GM19025 (cell line): ENCODE measurements at regions not wholly inside any gene's neighbourhood (a gene's known extent, or its start where the extent isn't known, plus 50 kb on each side); places are given as distances from the start of the nearest gene placed in this dataset.

Source experiments
- ATAC-seq: cut with Tn5 transposase; IDR thresholded peaks from one replicate; pipeline ENCODE4 v1.9.1; 2021; ENCODE audit warnings: mild to moderate bottlenecking, low read depth, moderate library complexity; ENCODE audit not compliant: unreplicated experiment

DNA sequence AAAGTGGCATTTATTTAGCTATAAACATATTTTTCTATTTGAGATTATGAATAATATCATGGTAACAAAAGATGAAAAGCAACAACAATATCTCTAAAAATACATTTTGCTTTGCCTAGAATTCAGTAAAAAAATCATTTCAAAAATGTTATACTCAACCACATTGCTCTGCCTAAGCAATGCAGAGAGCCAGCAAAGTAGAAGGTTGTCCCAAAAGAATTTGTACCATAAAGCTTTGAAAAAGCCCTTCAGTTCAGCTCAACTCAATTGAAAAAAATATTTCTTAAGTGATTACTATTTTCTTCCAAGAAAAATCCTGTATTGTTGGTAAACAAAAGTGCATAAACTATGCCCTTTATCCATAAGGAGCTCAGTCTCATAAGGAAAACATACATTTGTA is 301.2 kb upstream of the ARSJ start:
- no peak for ATAC-seq

- no peak for ATAC-seq
Measured at GRCh38 chr4:114281164-114281960, 301.9 kb upstream of the ARSJ start.

DNA sequence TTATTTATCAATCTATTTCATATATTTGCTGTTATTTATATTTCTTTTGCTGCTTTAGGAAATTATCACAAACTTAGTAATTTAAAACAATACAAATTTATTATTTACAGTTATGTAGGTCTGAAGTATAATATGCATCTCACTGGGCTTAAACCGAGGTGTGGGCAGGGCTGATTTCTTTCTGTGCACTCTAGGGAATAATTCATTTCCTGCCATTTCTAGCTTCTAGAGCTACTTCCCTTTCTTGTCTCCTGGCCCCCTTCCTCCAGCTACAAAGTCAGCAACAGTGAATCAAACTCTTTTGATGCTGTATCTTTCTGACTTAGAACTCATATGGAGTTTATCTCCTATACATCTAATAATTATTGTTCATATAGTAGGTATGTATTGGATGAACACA is 303.5 kb upstream of the ARSJ start:
- no peak for ATAC-seq

GRCh38 chr4:114284629-114285028 is 305.2 kb upstream of the ARSJ start:
- no peak for ATAC-seq

GRCh38 chr4:114286262-114286810 is 306.9 kb upstream of the ARSJ start:
- no peak for ATAC-seq

GRCh38 chr4:114287079-114287696 is 307.7 kb upstream of the ARSJ start:
- ATAC-seq: no peak

GRCh38 chr4:114296126-114296525 is 302.5 kb upstream of the UGT8 start:
- ATAC-seq: no peak

GRCh38 chr4:114302472-114302871 is 296.1 kb upstream of the UGT8 start:
- no peak for ATAC-seq

GRCh38 chr4:114304046-114304445 is 294.6 kb upstream of the UGT8 start:
- ATAC-seq: no peak

DNA sequence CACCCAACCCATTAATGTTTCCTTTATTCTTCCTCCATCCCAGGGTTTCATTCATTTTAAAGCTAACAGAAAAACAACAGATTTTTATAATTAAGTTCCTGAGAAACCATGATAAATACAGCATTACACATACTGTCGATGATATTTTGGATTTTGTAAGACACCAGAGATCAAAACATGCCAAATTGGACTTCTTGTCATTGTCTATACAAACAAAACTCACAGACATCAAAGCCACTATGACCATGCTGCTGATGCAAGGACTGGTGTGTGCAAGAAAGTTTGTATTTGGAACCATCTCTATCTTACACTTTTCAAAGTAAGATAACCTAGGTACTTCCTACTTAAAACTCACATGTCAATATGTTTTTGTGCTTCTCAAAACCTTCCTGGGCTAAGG is 294.0 kb upstream of the UGT8 start:
- no peak for ATAC-seq

GRCh38 chr4:114306946-114307345 is 291.7 kb upstream of the UGT8 start:
- no peak for ATAC-seq

DNA sequence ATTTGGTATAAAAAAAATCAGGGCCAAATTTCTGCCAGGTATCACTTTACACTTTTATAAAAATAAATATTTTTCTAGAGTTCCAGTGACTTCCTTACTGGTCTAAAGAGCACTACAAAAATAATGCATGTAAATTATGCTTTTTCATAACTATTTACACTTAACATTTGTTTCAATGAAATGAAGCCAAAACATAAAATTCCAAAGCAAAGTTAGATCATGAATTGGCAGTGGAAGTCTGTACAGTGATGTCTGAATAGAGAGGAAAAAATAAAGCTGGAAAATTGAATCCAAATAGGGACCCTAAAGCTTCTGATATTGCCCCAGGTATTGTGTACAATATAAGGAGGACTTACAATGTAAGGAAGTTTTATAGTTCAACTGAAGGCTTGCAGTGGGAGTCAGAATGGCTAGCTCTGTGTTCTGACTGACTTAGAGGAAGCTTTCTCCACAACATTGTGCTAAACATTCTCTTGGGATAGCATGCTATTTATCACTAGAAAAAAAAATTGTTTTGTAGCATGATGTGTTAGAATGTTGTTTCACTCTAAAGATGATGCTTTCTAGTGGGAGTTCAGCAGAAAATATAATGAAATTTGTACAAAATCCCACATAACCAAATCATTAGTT is 288.2 kb upstream of the UGT8 start:
- no peak for ATAC-seq

DNA sequence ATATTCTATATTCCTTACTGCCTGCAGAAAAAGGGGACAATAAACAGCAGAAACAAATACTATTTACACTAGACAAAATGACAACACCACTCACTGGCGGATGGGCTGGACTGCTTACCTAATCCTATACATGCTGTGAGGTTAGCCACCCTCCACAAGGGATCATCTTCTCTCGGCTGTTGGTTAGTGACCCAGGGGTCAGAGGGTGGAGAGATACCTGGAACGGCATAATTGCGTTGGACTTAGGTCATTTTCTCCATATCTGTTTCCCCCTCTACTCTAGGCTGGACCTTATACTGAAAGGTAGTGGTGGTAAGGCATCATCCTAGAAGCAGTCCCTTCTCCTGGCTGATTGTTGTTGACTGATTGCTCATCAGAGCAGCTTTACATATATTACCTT is 286.8 kb upstream of the UGT8 start:
- no peak for ATAC-seq

- no peak for ATAC-seq
Measured at GRCh38 chr4:114312338-114312737, 286.3 kb upstream of the UGT8 start.

GRCh38 chr4:114316789-114317188 is 281.8 kb upstream of the UGT8 start:
- no peak for ATAC-seq

DNA sequence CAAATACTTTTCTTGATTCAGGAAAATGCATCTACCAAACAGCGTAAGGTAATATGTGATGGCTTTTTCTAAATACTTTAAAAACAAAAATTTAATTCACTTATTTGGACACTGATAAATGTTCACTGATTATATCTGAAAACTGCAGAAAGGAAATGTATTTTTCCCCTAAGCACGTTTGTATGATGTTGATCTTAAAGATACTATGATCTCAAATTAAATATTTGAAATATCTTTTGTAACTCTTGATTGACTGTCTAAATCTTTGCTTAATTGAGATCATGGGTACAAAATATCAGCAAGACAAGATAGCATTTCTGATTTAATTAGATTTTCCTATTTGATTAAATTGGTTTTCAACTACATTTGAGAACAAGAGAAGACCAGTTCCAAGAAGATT is 281.0 kb upstream of the UGT8 start:
- no peak for ATAC-seq

DNA sequence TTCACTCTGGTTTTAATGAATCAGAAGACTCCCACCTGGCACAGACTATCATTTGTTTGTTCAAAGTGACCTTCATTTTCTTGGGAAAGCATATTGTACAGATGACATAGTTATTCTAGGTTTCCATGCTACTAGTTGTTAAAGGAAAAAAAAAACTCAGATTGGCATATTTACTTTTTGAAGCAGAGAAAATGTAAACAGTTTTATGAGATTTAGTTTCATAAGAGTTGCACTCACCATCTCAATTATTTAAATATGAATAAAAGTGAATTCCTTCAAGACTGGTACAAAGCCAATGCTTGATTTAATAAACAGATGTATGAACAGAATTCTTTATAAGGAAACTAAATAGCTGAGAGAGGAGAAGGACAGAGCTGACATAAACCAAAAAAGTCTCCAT is 280.3 kb upstream of the UGT8 start:
- no peak for ATAC-seq

DNA sequence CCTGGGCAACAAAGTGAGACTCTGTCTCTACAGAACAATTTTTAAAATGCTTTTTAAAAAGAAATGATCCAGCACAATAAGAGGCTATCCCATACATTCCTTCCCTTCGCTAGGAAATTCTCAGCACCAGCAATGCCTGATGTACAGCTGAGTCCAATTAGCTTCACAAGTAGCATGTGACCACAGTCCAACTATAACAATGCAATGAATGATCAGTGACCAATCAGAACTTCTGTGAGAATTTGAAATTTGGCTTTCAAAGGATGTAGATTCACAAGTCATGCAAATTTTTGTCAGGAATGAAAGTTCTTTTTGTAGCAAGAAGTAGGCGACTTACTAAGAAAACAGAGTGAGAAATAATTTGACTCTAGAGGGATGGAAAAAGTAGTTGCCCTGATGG is 278.5 kb upstream of the UGT8 start:
- ATAC-seq: no peak

- ATAC-seq: no peak
Measured at GRCh38 chr4:114321366-114321765, 277.2 kb upstream of the UGT8 start.

DNA sequence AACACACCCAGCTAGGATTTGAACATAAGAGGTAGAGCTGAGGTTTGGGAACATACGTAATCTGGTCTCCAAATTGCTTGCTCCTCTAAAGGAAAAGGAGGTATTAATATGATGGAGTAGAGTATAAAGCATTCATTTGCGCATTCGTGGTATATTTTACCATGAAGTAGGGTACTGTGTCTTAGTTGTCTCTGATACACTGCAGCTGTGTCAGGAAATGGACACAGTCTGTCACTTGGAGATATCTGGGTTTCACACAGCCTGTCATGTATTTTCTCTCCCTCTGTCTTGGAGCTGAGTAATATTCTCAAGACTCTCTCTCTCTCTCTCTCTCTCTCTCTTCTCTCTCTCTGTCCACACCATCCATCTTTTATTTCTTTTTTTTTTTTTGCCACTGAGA is 274.8 kb upstream of the UGT8 start:
- ATAC-seq: no peak

DNA sequence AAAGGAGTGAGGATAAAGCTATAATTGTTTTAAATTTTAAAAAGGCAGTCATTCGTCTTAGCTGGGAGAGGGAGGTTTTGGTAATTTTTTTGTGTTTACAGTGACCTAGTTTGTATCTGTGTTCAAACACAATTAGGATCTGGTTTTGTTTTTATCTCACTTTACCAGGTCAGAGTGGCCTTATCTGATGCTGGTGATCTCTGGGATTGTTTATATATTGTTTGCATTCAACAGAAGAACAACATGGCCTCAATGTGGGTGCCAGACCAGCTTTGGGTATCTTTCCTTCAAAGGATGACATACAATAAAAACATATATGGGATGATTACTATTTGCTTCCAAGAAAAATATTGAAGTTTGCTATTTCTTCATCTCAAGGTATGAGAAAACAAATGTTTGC is 272.2 kb upstream of the UGT8 start:
- no peak for ATAC-seq

GRCh38 chr4:114332119-114332518 is 266.5 kb upstream of the UGT8 start:
- ATAC-seq: no peak
